BE2C (cell line): ENCODE measurements at regions not wholly inside any gene's neighbourhood (a gene's known extent, or its start where the extent isn't known, plus 50 kb on each side); places are given as distances from the start of the nearest gene placed in this dataset.

Source experiments
- DNase-seq: peaks from one replicate; pipeline ENCODE4 v3.0.0-alpha.2; 2020
- H3K27me3 ChIP-seq: fragments of 250-450 bp; sonication (Bioruptor Pico); 2 replicates; pipeline ENCODE4 v1.5.1; 2020; ENCODE audit warnings: mild to moderate bottlenecking
- H3K36me3 ChIP-seq: fragments of 250-450 bp; sonication (Bioruptor Pico); 2 replicates; pipeline ENCODE4 v1.5.1; 2020; ENCODE audit warnings: mild to moderate bottlenecking
- H3K4me1 ChIP-seq: fragments of 250-450 bp; sonication (Bioruptor Pico); 2 replicates; pipeline ENCODE4 v1.5.1; 2020
- H3K4me3 ChIP-seq: 2 replicates; pipeline ENCODE4 v1.5.1; 2011; ENCODE audit warnings: low read depth, low read length
- H3K9me3 ChIP-seq: fragments of 250-450 bp; sonication (Bioruptor Pico); 2 replicates; pipeline ENCODE4 v1.5.1; 2020
- CTCF ChIP-seq: IDR thresholded peaks from 2 replicates; pipeline ENCODE4 v1.5.1; 2012; ENCODE audit warnings: mild to moderate bottlenecking, low read depth, low read length

GRCh38 chr16:54605536-54606066, 319.0 kb upstream of the IRX3 start:
- Histone ChIP-seq H3K36me3 (no peaks in the 10 kb centered on the region), H3K4me1 (no peaks in the 10 kb centered on the region), H3K4me3 (no peak overlapping the region), H3K9me3 (no peaks in the 10 kb centered on the region), H3K27me3 (peaks cover 16% of the 10 kb centered on the region)
- DNase-seq: no peak
- TF ChIP-seq CTCF: no peak

DNA sequence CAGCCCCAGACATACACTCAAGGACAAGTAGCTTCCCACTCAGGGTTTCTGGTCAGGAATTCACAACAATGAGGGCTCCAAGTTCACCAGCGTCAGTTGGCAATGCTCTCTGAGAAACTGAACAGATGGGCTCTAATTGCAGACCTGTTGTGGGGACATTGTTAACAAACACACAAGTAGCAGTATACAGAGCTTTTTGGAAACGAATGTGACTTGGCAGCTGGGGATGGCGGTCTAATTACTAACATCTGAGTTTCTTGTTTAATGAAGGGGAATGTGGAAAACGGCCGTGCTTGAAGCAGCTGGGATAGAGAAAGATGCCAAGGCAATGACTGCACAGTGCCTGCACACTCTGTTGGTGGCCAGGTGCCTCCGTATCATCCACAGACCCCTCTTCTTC, 316.1 kb upstream of the IRX3 start:
- no peak for TF ChIP-seq CTCF
- peaks cover 16% of the 10 kb centered on the region for H3K27me3 ChIP-seq
- H3K9me3 ChIP-seq: no peaks in the 10 kb centered on the region

GRCh38 chr16:54597222-54597621, 310.6 kb upstream of the IRX3 start:
- Histone ChIP-seq H3K4me3 (no peak overlapping the region), H3K36me3 (no peaks in the 10 kb centered on the region), H3K27me3 (peaks cover 3% of the 10 kb centered on the region; the same call in 1 of the 2 replicates), H3K4me1 (peaks cover 4% of the 10 kb centered on the region; the same call in 1 of the 2 replicates), H3K9me3 (no peaks in the 10 kb centered on the region)
- no peak for TF ChIP-seq CTCF
- DNase-seq: no peak

More for the DNA sequence above, 316.1 kb upstream of the IRX3 start:
- H3K4me3 ChIP-seq: no peak overlapping the region
- H3K36me3 ChIP-seq: no peaks in the 10 kb centered on the region
- H3K4me1 ChIP-seq: no peaks in the 10 kb centered on the region
- DNase-seq: no peak

DNA sequence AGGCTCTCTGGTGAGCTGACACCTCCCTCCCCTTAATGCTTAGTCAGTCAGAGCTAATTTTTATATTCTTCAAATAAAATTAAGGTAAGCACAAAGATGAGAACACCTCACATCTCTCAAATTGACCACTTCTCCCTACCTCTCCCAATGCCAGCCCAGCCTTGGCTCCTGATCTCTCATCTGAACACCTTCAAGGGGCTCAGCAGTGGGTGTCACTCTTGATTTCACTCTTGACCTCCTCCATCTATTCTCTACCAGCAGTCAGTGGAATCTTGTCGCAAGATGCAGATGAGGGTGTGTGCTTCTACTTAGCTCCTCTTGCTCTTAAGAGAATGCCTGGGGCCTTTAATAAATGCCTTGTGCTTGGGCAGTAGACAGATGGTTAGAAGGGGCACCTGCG, 309.0 kb upstream of the IRX3 start:
- TF ChIP-seq CTCF: no peak

DNA sequence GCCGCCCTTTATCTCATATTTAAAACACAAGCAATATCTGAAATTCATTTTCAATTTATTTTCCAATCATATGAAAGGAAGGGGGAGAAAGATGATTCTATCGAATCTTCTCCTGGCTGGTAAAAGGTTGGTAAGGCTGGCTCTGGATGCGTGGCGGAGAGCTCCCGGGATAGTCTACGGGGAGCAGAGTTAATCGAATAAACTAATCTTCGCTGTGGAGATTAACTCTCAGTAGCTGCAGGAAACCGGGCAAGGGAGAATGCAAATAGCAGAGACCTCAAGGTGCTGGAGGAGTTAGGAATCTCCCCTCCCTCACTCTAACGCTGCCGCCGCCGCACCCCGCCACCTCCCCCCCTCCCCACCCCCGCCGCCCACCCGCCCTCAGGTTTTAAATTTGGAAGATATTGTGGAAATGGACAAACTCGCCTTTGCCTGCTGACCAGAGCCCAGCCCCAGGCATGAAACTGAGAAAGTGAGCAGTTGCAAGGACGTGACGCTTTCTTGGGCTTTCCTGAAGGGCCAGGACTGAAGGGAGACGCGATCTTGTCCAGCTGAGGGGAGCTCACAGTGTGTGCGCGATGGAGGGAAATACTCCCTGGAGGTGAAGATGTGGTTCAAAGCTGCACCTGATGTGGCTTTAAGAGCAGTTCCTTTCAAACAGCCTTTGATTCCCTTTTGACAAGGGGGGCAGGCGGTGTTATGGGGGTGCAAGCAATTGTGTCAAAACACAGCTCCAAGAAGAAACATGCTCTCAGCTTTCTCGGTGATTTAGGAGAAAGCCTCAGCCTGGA, 308.2 kb upstream of the IRX3 start:
- no peak for TF ChIP-seq CTCF
- H3K27me3 ChIP-seq: peaks cover 3% of the 10 kb centered on the region; the same call in 1 of the 2 replicates
- no peaks in the 10 kb centered on the region for H3K36me3 ChIP-seq
- H3K9me3 ChIP-seq: no peaks in the 10 kb centered on the region
- peak overlapping the region; percentile 11 for H3K4me3 ChIP-seq
- peaks cover 4% of the 10 kb centered on the region; the same call in 1 of the 2 replicates for H3K4me1 ChIP-seq
- peak; percentile 23 for DNase-seq

More for the DNA sequence above, 309.0 kb upstream of the IRX3 start:
- no peak overlapping the region for H3K4me3 ChIP-seq
- peaks cover 4% of the 10 kb centered on the region; the same call in 1 of the 2 replicates for H3K4me1 ChIP-seq
- H3K36me3 ChIP-seq: no peaks in the 10 kb centered on the region
- H3K27me3 ChIP-seq: peaks cover 3% of the 10 kb centered on the region; the same call in 1 of the 2 replicates
- H3K9me3 ChIP-seq: no peaks in the 10 kb centered on the region
- DNase-seq: no peak

DNA sequence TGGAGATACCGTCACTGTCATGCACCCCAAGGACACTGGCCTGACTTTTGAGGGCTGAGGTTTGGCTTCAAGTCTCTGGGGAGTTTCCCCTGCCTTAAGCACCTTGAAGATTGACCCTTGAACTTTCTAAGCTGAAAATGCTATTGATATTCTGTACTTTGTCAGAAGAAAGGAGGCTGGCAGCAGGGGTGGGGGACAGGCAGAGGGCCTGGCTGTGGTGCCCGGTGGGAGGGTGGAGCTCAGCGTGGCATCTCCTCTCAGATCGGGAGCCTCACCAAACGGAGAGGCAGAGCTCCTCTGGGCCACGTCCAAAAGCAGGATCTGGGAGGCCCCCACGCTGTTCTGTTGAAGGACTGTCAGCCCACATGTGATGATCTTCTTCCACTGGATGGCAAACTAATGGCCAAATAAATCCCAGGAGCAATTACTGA, 305.2 kb upstream of the IRX3 start:
- TF ChIP-seq CTCF: no peak
- peaks cover 3% of the 10 kb centered on the region; the same call in 1 of the 2 replicates for H3K27me3 ChIP-seq
- no peak overlapping the region for H3K4me3 ChIP-seq
- DNase-seq: no peak
- no peaks in the 10 kb centered on the region for H3K36me3 ChIP-seq
- no peaks in the 10 kb centered on the region for H3K4me1 ChIP-seq
- H3K9me3 ChIP-seq: no peaks in the 10 kb centered on the region
